ENCODE measurements at regions not wholly inside any gene's neighbourhood (a gene's known extent, or its start where the extent isn't known, plus 50 kb on each side); places are given as distances from the start of the nearest gene placed in this dataset.
A peak's percentile ranks its signal among the peaks of the same experiment; 100 is the strongest.

GRCh38 chr13:47317356-47317755, 420.5 kb upstream of the HTR2A start:
- intact Hi-C loops (cut with DNase I), result no loop called here
- no peak for DNase-seq

- DNase-seq, result no peak
- intact Hi-C loops (cut with DNase I), result no loop called here
These were observed 413.5 kb upstream of the HTR2A start for GRCh38 chr13:47310401-47310800.

GRCh38 chr13:47306991-47307390, 410.1 kb upstream of the HTR2A start:
- no peak for DNase-seq
- intact Hi-C loops (cut with DNase I), result no loop called here

DNA sequence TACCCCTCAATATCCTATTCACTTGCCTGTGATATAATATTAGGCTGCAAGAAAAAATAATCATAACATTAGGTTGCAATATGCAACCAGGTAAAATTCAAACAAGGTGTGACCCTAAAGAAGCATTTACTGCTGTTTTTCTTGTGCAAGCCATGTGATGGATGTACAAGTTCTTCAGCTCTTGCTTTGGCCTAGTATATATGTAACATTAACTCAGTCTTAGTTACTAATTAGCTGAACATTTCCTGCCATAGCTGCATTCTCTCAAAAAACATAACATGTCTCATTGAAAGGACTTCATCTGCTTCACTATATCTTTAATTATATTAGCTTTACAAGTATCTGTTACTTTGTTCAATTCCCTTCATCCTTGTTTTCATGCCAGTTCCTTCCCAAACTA, 406.8 kb upstream of the HTR2A start:
- no peak for DNase-seq
- intact Hi-C loops (cut with DNase I), result no loop called here

- intact Hi-C loops (cut with DNase I), result no loop called here
- no peak for DNase-seq
These were observed 402.5 kb upstream of the HTR2A start for GRCh38 chr13:47299304-47299703.

DNA sequence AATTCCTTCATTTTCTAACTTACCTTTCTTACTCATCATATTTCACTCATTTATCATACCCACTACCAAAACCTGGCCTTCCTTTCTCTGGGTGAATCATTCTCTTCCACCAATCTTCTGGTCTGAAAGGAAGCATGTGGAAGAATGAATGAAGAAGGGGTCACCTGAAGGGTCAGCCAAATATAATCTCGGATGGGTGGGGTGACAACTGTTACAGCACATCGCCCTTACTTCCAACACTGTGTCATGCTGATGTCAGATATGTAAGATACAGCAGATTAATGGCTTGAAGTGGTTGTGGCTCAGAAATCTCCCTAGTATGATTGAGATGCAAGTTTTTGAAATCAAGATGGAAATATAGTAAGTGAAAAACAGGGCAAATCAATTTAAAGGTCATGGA, 401.7 kb upstream of the HTR2A start:
- intact Hi-C loops (cut with DNase I), result no loop called here
- DNase-seq, result no peak

- no peak for DNase-seq
- intact Hi-C loops (cut with DNase I), result no loop called here
These were observed 397.8 kb upstream of the HTR2A start for GRCh38 chr13:47294691-47295090.

- no peak for DNase-seq
- intact Hi-C loops (cut with DNase I), result no loop called here
These were observed 394.3 kb upstream of the HTR2A start for GRCh38 chr13:47291107-47291656.

- intact Hi-C loops (cut with DNase I), result no loop called here
- DNase-seq, result no peak
These were observed 392.7 kb upstream of the HTR2A start for GRCh38 chr13:47289567-47289966.

- intact Hi-C loops (cut with DNase I), result no loop called here
- DNase-seq, result no peak
These were observed 391.7 kb upstream of the HTR2A start for GRCh38 chr13:47288546-47288945.

- no peak for DNase-seq
- intact Hi-C loops (cut with DNase I), result no loop called here
These were observed 390.5 kb upstream of the HTR2A start for GRCh38 chr13:47287291-47287751.

DNA sequence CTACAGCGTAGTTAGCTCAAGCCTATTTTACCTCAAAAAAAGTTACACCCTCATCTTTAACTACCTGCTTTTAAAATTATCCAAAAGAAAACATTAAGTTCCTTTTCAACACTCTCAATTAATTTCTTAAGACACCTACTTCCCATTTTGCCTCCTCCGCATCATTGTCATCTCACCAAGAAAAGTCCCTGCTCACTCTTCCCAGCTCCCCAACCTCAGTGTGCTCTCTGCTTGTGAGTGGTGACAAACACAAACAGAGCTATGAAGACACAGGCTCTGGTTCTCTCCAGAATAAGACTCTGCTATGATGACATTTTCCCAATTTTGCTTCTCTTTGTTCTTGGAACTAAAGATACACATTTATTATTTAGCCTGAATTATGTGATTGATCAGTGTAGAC, 385.1 kb upstream of the HTR2A start:
- intact Hi-C loops (cut with DNase I), result no loop called here

GRCh38 chr13:47279920-47280319, 383.1 kb upstream of the HTR2A start:
- no peak for DNase-seq
- intact Hi-C loops (cut with DNase I), result no loop called here

More for the DNA sequence above, 385.1 kb upstream of the HTR2A start:
- peak in 27 of 42 donors; percentile 1 to 72 (median 27) for DNase-seq

- no peak for DNase-seq
- intact Hi-C loops (cut with DNase I), result no loop called here
These were observed 380.9 kb upstream of the HTR2A start for GRCh38 chr13:47277774-47278173.

DNA sequence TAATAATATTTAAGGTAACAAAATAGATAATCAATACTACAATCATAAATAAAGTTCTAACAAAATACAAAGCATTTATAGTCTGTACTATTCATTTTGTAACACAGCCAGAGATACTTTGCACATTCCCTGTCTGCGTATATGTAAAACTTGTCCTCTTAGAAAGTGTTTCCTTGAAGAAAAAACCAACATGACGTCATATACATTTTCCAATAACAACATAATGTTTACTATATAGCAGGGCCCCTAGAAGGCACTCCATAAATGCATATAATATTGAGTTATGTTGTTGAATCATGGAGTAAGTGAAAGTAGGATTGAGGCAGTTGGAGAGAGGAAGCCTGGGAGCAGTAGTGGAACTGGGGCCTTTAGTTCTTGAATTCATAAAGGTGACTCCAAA, 371.4 kb upstream of the HTR2A start:
- intact Hi-C loops (cut with DNase I), result no loop called here
- no peak for DNase-seq

GRCh38 chr13:47258384-47258783, 361.5 kb upstream of the HTR2A start:
- intact Hi-C loops (cut with DNase I), result no loop called here
- no peak for DNase-seq

- intact Hi-C loops (cut with DNase I), result no loop called here
- DNase-seq, result no peak
These were observed 359.8 kb upstream of the HTR2A start for GRCh38 chr13:47256618-47257017.

DNA sequence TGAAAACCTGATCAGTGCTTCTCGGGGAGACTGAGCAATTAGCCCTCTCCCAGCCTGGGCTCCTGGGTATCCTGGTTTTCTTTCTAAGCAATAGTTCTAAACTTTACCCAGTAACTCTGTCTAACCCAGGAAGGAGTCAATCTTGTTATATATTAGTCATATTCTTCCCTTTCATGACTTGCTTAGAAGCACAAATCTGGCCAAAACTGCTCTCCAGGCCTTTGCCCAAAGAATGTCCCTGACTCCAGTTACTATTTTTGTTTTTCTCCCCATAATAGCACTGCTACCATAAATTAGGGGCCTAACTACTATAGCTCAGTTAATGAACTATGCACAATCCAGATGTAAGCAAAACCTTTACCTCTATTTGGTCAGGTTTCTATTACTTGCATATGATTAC, 355.8 kb upstream of the HTR2A start:
- intact Hi-C loops (cut with DNase I), result no loop called here

GRCh38 chr13:47251771-47252170, 354.9 kb upstream of the HTR2A start:
- no peak for DNase-seq
- intact Hi-C loops (cut with DNase I), result no loop called here

More for the DNA sequence above, 355.8 kb upstream of the HTR2A start:
- no peak for DNase-seq

DNA sequence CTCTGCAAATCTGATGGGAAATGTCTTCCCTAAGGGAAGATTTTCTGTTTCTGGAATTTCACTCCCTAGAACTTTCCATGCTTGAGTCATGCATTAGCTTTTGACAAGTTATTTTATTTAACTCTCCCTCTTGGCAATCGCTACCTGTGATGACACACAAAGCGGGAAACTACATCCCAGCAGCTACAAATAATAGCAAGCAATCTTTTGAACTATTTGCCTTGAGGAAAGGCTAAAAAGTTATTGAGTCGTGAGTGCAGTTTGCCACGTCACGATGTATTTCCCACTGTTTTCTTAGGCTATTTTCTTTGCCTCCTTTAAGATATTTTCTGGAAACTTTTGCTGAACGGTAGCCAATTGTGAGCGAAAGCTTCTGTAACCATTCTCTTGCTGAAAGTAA, 353.3 kb upstream of the HTR2A start:
- DNase-seq, result no peak
- intact Hi-C loops (cut with DNase I), result no loop called here

- DNase-seq, result no peak
- intact Hi-C loops (cut with DNase I), result no loop called here
These were observed 352.4 kb upstream of the HTR2A start for GRCh38 chr13:47249266-47249665.

GRCh38 chr13:47241446-47241845, 344.6 kb upstream of the HTR2A start:
- intact Hi-C loops (cut with DNase I), result no loop called here
- DNase-seq, result no peak

Measured in head of caudate nucleus (tissue), 42 donors.